PFSK-1 (cell line): ENCODE measurements at regions not wholly inside any gene's neighbourhood (a gene's known extent, or its start where the extent isn't known, plus 50 kb on each side); places are given as distances from the start of the nearest gene placed in this dataset.

Source experiments
- POLR2AphosphoS5 ChIP-seq: IDR thresholded peaks from 2 replicates; pipeline ENCODE4 v1.6.1; 2012; ENCODE audit warnings: low read depth, mild to moderate bottlenecking, control low read depth, low read length, moderate library complexity
- SIN3A ChIP-seq: IDR thresholded peaks from 2 replicates; pipeline ENCODE4 v1.6.1; 2012; ENCODE audit warnings: mild to moderate bottlenecking, low read length, moderate library complexity, borderline replicate concordance; ENCODE audit not compliant: insufficient read depth
- TAF1 ChIP-seq: IDR thresholded peaks from 2 replicates; pipeline ENCODE4 v1.6.1; 2012; ENCODE audit warnings: low read length, control low read depth, borderline replicate concordance; ENCODE audit not compliant: insufficient read depth
- TF ChIP-seq, protein P1 (sequence below), 2 experiments: IDR thresholded peaks; 2 replicates each; pipeline versions ENCODE4 v1.6.1 to v1.8.0; 2011 to 2012; ENCODE audit warnings: low read depth in 2 of 2, low read length in 2 of 2, control low read depth in 1 of 2, inconsistent platforms in 1 of 2, mild to moderate bottlenecking in 1 of 2, moderate library complexity in 1 of 2; ENCODE audit not compliant: insufficient read depth in 1 of 2

DNA sequence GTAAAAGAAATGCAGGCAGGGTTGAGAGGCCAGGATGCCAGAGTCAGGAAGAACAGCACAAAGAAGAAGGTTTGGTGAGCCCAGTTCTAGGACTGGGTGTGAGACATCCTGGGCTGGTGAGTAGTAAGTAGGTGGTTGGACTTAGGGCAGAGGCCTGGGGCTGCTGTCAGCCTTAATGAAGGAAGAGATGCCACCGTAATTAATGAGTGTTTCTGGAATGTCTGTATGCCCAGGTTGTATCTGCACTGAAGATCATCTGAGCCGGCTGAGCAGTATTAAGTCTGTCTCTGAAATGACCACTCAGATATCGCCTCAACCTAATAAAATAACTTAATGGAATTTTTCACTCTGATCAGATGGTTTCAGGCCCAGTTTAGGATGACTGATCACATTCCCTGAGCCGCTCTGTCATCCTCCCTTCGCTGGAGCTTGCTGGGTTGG, 532.9 kb upstream of the IL12A start:
- TF ChIP-seq POLR2AphosphoS5: no peak
- no peak for TF ChIP-seq TAF1
- no peak for TF ChIP-seq SIN3A
- TF ChIP-seq, protein P1, sequence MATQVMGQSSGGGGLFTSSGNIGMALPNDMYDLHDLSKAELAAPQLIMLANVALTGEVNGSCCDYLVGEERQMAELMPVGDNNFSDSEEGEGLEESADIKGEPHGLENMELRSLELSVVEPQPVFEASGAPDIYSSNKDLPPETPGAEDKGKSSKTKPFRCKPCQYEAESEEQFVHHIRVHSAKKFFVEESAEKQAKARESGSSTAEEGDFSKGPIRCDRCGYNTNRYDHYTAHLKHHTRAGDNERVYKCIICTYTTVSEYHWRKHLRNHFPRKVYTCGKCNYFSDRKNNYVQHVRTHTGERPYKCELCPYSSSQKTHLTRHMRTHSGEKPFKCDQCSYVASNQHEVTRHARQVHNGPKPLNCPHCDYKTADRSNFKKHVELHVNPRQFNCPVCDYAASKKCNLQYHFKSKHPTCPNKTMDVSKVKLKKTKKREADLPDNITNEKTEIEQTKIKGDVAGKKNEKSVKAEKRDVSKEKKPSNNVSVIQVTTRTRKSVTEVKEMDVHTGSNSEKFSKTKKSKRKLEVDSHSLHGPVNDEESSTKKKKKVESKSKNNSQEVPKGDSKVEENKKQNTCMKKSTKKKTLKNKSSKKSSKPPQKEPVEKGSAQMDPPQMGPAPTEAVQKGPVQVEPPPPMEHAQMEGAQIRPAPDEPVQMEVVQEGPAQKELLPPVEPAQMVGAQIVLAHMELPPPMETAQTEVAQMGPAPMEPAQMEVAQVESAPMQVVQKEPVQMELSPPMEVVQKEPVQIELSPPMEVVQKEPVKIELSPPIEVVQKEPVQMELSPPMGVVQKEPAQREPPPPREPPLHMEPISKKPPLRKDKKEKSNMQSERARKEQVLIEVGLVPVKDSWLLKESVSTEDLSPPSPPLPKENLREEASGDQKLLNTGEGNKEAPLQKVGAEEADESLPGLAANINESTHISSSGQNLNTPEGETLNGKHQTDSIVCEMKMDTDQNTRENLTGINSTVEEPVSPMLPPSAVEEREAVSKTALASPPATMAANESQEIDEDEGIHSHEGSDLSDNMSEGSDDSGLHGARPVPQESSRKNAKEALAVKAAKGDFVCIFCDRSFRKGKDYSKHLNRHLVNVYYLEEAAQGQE (IDR thresholded peaks at IDR 0.05; ENCODE audit: insufficient read depth in 1 of 2, low read depth in 2 of 2, low read length in 2 of 2): no peak
